ENCODE measurements at regions not wholly inside any gene's neighbourhood (a gene's known extent, or its start where the extent isn't known, plus 50 kb on each side); places are given as distances from the start of the nearest gene placed in this dataset.

DNA sequence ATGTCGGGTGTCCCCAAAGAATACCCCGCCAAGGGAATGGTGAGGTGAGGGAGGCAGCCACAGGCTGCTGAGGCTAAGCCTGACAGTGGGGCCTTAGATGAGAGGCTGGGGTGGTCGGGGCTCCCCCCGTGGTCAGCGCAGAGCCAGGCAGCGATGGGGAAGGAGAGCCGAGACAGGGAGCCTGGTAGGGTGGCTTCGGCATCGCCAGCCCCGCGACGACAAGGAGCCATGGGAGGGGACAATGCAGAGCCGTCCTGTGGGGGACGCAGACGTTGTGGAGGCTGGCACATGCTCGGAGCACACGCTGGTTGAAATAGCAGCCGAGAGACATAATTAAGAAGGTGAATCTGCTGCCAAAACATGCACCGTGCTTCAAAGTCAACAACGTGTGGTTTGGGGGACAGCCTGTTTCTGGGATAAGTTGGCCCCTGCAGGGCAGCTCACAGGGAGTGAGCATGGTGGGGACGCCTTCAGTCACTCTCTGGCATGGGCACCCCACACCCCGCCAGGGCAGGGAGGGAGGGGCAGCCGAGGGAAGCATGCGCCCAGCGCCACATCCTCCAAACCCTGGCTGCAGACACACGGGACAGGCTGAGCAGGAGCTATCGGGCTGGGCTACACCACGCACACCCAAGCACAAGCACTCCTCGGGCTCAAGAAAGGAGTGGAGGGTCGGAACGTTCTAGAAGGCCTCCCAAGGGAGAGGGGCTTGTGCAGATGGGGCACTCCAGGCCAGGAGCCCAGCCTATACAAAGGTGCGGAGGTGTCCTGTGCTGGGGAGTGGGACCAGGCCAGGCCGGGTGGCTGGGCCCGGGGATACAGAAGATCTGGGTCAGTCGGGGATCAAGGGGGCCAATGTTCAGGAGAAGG lies 66.6 kb upstream of the C14orf180 start:
- no peak overlapping the region for H3K27ac Mint-ChIP-seq
- no peak overlapping the region for H3K27ac ChIP-seq (ENCODE audit: low read depth in 1 of 2, low read length in 2 of 2)
- no peaks in the 10 kb centered on the region for H3K36me3 ChIP-seq (replicated peaks in 1 of 2; ENCODE audit: control insufficient read depth in 1 of 2, insufficient read depth in 2 of 2, low read length in 2 of 2)
- TF ChIP-seq, protein P1, sequence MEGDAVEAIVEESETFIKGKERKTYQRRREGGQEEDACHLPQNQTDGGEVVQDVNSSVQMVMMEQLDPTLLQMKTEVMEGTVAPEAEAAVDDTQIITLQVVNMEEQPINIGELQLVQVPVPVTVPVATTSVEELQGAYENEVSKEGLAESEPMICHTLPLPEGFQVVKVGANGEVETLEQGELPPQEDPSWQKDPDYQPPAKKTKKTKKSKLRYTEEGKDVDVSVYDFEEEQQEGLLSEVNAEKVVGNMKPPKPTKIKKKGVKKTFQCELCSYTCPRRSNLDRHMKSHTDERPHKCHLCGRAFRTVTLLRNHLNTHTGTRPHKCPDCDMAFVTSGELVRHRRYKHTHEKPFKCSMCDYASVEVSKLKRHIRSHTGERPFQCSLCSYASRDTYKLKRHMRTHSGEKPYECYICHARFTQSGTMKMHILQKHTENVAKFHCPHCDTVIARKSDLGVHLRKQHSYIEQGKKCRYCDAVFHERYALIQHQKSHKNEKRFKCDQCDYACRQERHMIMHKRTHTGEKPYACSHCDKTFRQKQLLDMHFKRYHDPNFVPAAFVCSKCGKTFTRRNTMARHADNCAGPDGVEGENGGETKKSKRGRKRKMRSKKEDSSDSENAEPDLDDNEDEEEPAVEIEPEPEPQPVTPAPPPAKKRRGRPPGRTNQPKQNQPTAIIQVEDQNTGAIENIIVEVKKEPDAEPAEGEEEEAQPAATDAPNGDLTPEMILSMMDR (IDR thresholded peaks at IDR 0.05) = no peak
- H3K27me3 ChIP-seq (ENCODE audit: control insufficient read depth in 2 of 2, insufficient read depth in 2 of 2, low read length in 2 of 2) = no peaks in the 10 kb centered on the region
- no peaks in the 10 kb centered on the region for H4K20me1 ChIP-seq (ENCODE audit: insufficient read depth, low read length)
- peaks cover 0 to 5% (median 2%) of the 10 kb centered on the region in 7 donors for H3K9me3 Mint-ChIP-seq
- peaks cover 0 to 7% of the 10 kb centered on the region in 2 donors for H3K9me3 ChIP-seq (replicated peaks in 1 of 2; ENCODE audit: control insufficient read depth in 1 of 2, insufficient read depth in 1 of 2, low read length in 2 of 2)
- H3K36me3 Mint-ChIP-seq = no peaks in the 10 kb centered on the region
- no peak overlapping the region for H3K4me3 ChIP-seq (replicated peaks in 1 of 3; ENCODE audit: low read depth in 2 of 3, low read length in 3 of 3)
- no peak overlapping the region for H2AFZ ChIP-seq (ENCODE audit: insufficient read depth, low read depth, low read length, poor library complexity, severe bottlenecking)
- no peak overlapping the region for H3K4me2 ChIP-seq (replicated peaks; ENCODE audit: extremely low read depth, low read length, poor library complexity, severe bottlenecking)
- intact Hi-C loops (cut with micrococcal nuclease) = no loop called here
- no peaks in the 10 kb centered on the region for H3K4me1 ChIP-seq (ENCODE audit: control insufficient read depth in 1 of 2, insufficient read depth in 2 of 2, low read length in 2 of 2)
- no peaks in the 10 kb centered on the region for H3K4me1 Mint-ChIP-seq
- no peak for DNase-seq
- peaks cover 3 to 4% (median 4%) of the 10 kb centered on the region in 3 donors for H3K27me3 Mint-ChIP-seq (ENCODE audit: low read depth in 3 of 3)
- H3K4me3 Mint-ChIP-seq = no peak overlapping the region
- H3K79me2 ChIP-seq (ENCODE audit: insufficient read depth, low read length) = no peaks in the 10 kb centered on the region
- 76% methylated on average over 31 of the region's 35 CpGs for WGBS (ENCODE audit: insufficient coverage)
- no peak overlapping the region for H3K9ac ChIP-seq (ENCODE audit: insufficient read depth, low read length, poor library complexity, severe bottlenecking)

DNA sequence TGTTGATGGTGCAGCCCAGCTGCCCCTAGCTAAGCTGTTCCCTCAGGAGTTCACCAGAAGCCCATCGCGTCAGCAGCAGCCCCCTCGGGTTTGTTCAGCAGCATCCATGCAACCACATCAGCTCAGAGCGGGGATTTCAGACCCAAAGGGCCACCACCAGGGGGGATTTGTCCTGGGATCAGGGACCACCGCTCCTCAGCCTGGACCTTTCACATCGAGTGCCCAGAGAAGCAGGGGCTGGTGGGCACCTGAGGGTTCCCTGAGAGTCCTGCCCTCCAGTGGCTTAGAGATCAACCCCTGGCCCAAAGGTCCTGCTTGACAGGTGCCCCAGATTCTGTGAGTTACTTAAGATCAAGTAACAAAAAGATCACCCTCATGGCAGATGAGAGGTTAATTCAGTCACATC lies 65.9 kb upstream of the C14orf180 start:
- H2AFZ ChIP-seq (ENCODE audit: insufficient read depth, low read depth, low read length, poor library complexity, severe bottlenecking) = no peak overlapping the region
- no peaks in the 10 kb centered on the region for H4K20me1 ChIP-seq (ENCODE audit: insufficient read depth, low read length)
- intact Hi-C loops (cut with micrococcal nuclease) = no loop called here
- Mint-ChIP-seq H3K4me3 (no peak overlapping the region), H3K36me3 (no peaks in the 10 kb centered on the region), H3K9me3 (peaks cover 0 to 5% (median 3%) of the 10 kb centered on the region in 7 donors), H3K27me3 (ENCODE audit: low read depth in 3 of 3) (peaks cover 3 to 4% (median 4%) of the 10 kb centered on the region in 3 donors), H3K4me1 (no peaks in the 10 kb centered on the region), H3K27ac (no peak overlapping the region)
- no peak for DNase-seq
- H3K9me3 ChIP-seq (replicated peaks in 1 of 2; ENCODE audit: control insufficient read depth in 1 of 2, insufficient read depth in 1 of 2, low read length in 2 of 2) = peaks cover 0 to 7% of the 10 kb centered on the region in 2 donors
- H3K27me3 ChIP-seq (ENCODE audit: control insufficient read depth in 2 of 2, insufficient read depth in 2 of 2, low read length in 2 of 2) = no peaks in the 10 kb centered on the region
- H3K4me2 ChIP-seq (replicated peaks; ENCODE audit: extremely low read depth, low read length, poor library complexity, severe bottlenecking) = no peak overlapping the region
- H3K9ac ChIP-seq (ENCODE audit: insufficient read depth, low read length, poor library complexity, severe bottlenecking) = no peak overlapping the region
- WGBS (ENCODE audit: insufficient coverage) = 92% methylated on average over 5 of the region's 6 CpGs
- H3K36me3 ChIP-seq (replicated peaks in 1 of 2; ENCODE audit: control insufficient read depth in 1 of 2, insufficient read depth in 2 of 2, low read length in 2 of 2) = no peaks in the 10 kb centered on the region
- TF ChIP-seq, protein P1 (IDR thresholded peaks at IDR 0.05) = no peak
- H3K4me3 ChIP-seq (replicated peaks in 1 of 3; ENCODE audit: low read depth in 2 of 3, low read length in 3 of 3) = no peak overlapping the region
- H3K27ac ChIP-seq (ENCODE audit: low read depth in 1 of 2, low read length in 2 of 2) = no peak overlapping the region
- no peaks in the 10 kb centered on the region for H3K4me1 ChIP-seq (ENCODE audit: control insufficient read depth in 1 of 2, insufficient read depth in 2 of 2, low read length in 2 of 2)
- no peaks in the 10 kb centered on the region for H3K79me2 ChIP-seq (ENCODE audit: insufficient read depth, low read length)

Data from CD14-positive monocyte (primary cell).